ENCODE measurements at regions not wholly inside any gene's neighbourhood (a gene's known extent, or its start where the extent isn't known, plus 50 kb on each side); places are given as distances from the start of the nearest gene placed in this dataset.

GRCh38 chr4:20478412-20478811 is 221.8 kb upstream of the PACRGL start (continued):
- TF ChIP-seq RERE (CRISPR knock-in tag; IDR thresholded peaks at IDR 0.05; ENCODE audit: low read depth) (no peak), ZNF709 (CRISPR knock-in tag; IDR thresholded peaks at IDR 0.05) (no peak), ZFP36L2 (CRISPR knock-in tag; IDR thresholded peaks at IDR 0.05) (no peak), ZNF256 (CRISPR knock-in tag; conservative IDR thresholded peaks at IDR 0.05) (no peak), ZNF768 (CRISPR knock-in tag; IDR thresholded peaks at IDR 0.05) (no peak)

DNA sequence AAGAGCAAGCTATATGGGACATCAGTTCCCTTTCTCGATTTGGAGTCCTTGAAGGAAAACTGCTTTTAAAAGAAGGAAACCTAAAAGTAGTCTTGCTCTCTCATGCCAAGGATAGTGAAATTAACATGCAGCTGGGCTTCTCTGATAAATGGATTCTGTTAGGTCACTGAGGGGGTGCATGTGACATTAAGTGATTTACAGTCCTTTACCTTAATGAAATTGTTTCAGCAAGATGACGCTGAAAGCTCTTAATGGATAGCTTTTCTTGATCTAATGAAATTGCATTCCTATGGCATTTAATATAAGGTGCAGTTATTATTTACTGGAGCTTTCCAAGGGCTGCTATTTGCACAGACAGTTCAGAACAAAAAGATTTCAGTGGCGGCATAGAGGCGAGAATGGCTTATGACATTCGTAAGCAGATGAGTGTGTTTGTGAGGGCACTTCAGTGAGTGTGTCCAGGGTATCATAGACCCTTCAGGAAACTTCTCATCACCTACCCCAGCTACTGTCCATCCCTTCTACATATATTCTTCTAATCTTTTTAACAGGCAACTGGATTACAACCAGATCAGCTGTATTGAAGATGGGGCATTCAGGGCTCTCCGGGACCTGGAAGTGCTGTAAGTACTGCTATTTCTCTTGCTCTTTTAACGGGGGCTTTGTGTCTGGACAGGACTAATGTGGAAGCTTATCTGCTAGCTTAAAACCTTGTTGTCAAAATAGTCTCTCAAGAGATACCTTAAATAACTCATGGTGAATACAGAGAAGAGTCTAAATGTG is 219.9 kb upstream of the PACRGL start:
- ATAC-seq (no peak), DNase-seq (ENCODE audit: low spot score) (no peak), FAIRE-seq (no peak)
- WGBS (ENCODE audit: low lambda C conversion rate) = 16% methylated on average over 7 of the region's 7 CpGs
- intact Hi-C loops (cut with micrococcal nuclease; ENCODE audit: unreplicated experiment) = no loop called here
- no peaks in the 10 kb centered on the region for H3K9me3 ChIP-seq (ENCODE audit: low read length)
- H3K27ac ChIP-seq (ENCODE audit: extremely low read length, insufficient read depth, low read length) = no peak overlapping the region
- H3K36me3 ChIP-seq (replicated peaks in 1 of 2; ENCODE audit: control insufficient read depth in 1 of 2, insufficient read depth in 2 of 2, low read length in 2 of 2) = no peaks in the 10 kb centered on the region
- H3K4me1 ChIP-seq (ENCODE audit: insufficient read depth, low read length) = no peaks in the 10 kb centered on the region
- BruUV-seq (replicated peaks) = no TSS peak
- H3K4me2 ChIP-seq (ENCODE audit: low read depth, low read length) = no peak overlapping the region
- no peak overlapping the region for H3K9ac ChIP-seq (ENCODE audit: insufficient read depth, low read depth, low read length)
- H3K79me2 ChIP-seq (ENCODE audit: insufficient read depth, low read length) = no peaks in the 10 kb centered on the region
- no peak overlapping the region for H2AFZ ChIP-seq (ENCODE audit: low read length)
- CTCF ChIA-PET (ENCODE audit: low intra/inter-chr PET ratio, low total read pairs) = no interaction called here
- no peaks in the 10 kb centered on the region for H3K27me3 ChIP-seq (ENCODE audit: control insufficient read depth in 1 of 2, insufficient read depth in 2 of 2, low read length in 2 of 2)
- H4K20me1 ChIP-seq (ENCODE audit: insufficient read depth, low read length) = no peaks in the 10 kb centered on the region
- POLR2A ChIA-PET = no interaction called here
- H3K4me3 ChIP-seq (replicated peaks in 1 of 3; ENCODE audit: insufficient read depth in 1 of 3, low read depth in 2 of 3, low read length in 3 of 3) = no peak overlapping the region
- in situ Hi-C loops (cut with HindIII; ENCODE audit: extremely low pct_ligation_motif_present, low pct_unique_long_range_greater_than_20kb) = no loop called here
- TF ChIP-seq ZNF644 (CRISPR knock-in tag; IDR thresholded peaks at IDR 0.05; ENCODE audit: low read depth) = no peak
- TF ChIP-seq ZNF776 (CRISPR knock-in tag; IDR thresholded peaks at IDR 0.05) = no peak
- TF ChIP-seq SUZ12 (IDR thresholded peaks at IDR 0.05; ENCODE audit: low read depth, low read length) = no peak
- no peak for TF ChIP-seq ZNF670 (CRISPR knock-in tag; IDR thresholded peaks at IDR 0.05; ENCODE audit: borderline replicate concordance)
- no peak for TF ChIP-seq MEIS2 (CRISPR knock-in tag; IDR thresholded peaks at IDR 0.05)
- TF ChIP-seq REST (IDR thresholded peaks at IDR 0.05; ENCODE audit: borderline replicate concordance in 1 of 2, low read depth in 1 of 2, low read length in 2 of 2) = no peak
- no peak for TF ChIP-seq SRSF4 (IDR thresholded peaks at IDR 0.05; ENCODE audit: low read depth, low read length, poor library complexity, severe bottlenecking)
- TF ChIP-seq POLR2AphosphoS5 (IDR thresholded peaks at IDR 0.05; ENCODE audit: low read depth, low read length) = no peak
- no peak for TF ChIP-seq ZNF180 (CRISPR knock-in tag; IDR thresholded peaks at IDR 0.05; ENCODE audit: borderline replicate concordance, low read depth)
- TF ChIP-seq RFXANK (CRISPR knock-in tag; IDR thresholded peaks at IDR 0.05) = no peak
